ENCODE measurements at regions not wholly inside any gene's neighbourhood (a gene's known extent, or its start where the extent isn't known, plus 50 kb on each side); places are given as distances from the start of the nearest gene placed in this dataset.
A peak's percentile ranks its signal among the peaks of the same experiment; 100 is the strongest.

- Histone ChIP-seq H3K27ac (ENCODE audit: low read length) (no peak overlapping the region), H3K9me3 (ENCODE audit: control insufficient read depth, low read depth, low read length) (no peaks in the 10 kb centered on the region), H3K27me3 (ENCODE audit: control insufficient read depth, insufficient read depth, low read length) (no peaks in the 10 kb centered on the region), H3K4me1 (ENCODE audit: control insufficient read depth, insufficient read depth, low read length) (no peaks in the 10 kb centered on the region), H3K36me3 (ENCODE audit: control insufficient read depth, insufficient read depth, low read length) (no peaks in the 10 kb centered on the region), H3K4me3 (ENCODE audit: low read length) (no peak overlapping the region)
- peak in 1 of 2 donors; percentile 35 for DNase-seq
Observed at GRCh38 chr14:44662250-44662891, 155.3 kb upstream of the FSCB start.

GRCh38 chr14:44658389-44658696, 151.3 kb upstream of the FSCB start:
- no peak for DNase-seq
- no peak overlapping the region for H3K4me3 ChIP-seq (ENCODE audit: low read length)
- H3K27ac ChIP-seq (ENCODE audit: low read length), result no peak overlapping the region
- H3K4me1 ChIP-seq (ENCODE audit: control insufficient read depth, insufficient read depth, low read length), result no peaks in the 10 kb centered on the region
- no peaks in the 10 kb centered on the region for H3K27me3 ChIP-seq (ENCODE audit: control insufficient read depth, insufficient read depth, low read length)
- H3K9me3 ChIP-seq (ENCODE audit: control insufficient read depth, low read depth, low read length), result no peaks in the 10 kb centered on the region
- 60% methylated on average over 1 of the region's 1 CpG for WGBS (ENCODE audit: insufficient coverage, low lambda C conversion rate)
- no peaks in the 10 kb centered on the region for H3K36me3 ChIP-seq (ENCODE audit: control insufficient read depth, insufficient read depth, low read length)

GRCh38 chr14:44657696-44658388, 150.8 kb upstream of the FSCB start:
- no peaks in the 10 kb centered on the region for H3K36me3 ChIP-seq (ENCODE audit: control insufficient read depth, insufficient read depth, low read length)
- H3K4me3 ChIP-seq (ENCODE audit: low read length), result no peak overlapping the region
- no peaks in the 10 kb centered on the region for H3K27me3 ChIP-seq (ENCODE audit: control insufficient read depth, insufficient read depth, low read length)
- no peaks in the 10 kb centered on the region for H3K4me1 ChIP-seq (ENCODE audit: control insufficient read depth, insufficient read depth, low read length)
- 13% methylated on average over 1 of the region's 3 CpGs for WGBS (ENCODE audit: insufficient coverage, low lambda C conversion rate)
- DNase-seq, result peak; percentile 6 to 39
- no peak overlapping the region for H3K27ac ChIP-seq (ENCODE audit: low read length)
- H3K9me3 ChIP-seq (ENCODE audit: control insufficient read depth, low read depth, low read length), result no peaks in the 10 kb centered on the region

- H3K27me3 ChIP-seq (ENCODE audit: control insufficient read depth, insufficient read depth, low read length), result no peaks in the 10 kb centered on the region
Observed at GRCh38 chr14:44657203-44657602, 150.1 kb upstream of the FSCB start.

GRCh38 chr14:44654591-44654990, 147.5 kb upstream of the FSCB start:
- Histone ChIP-seq H3K36me3 (ENCODE audit: control insufficient read depth, insufficient read depth, low read length) (no peaks in the 10 kb centered on the region), H3K27ac (ENCODE audit: low read length) (no peak overlapping the region), H3K9me3 (ENCODE audit: control insufficient read depth, low read depth, low read length) (no peaks in the 10 kb centered on the region), H3K4me3 (ENCODE audit: low read length) (no peak overlapping the region), H3K27me3 (ENCODE audit: control insufficient read depth, insufficient read depth, low read length) (no peaks in the 10 kb centered on the region), H3K4me1 (ENCODE audit: control insufficient read depth, insufficient read depth, low read length) (no peaks in the 10 kb centered on the region)
- no peak for DNase-seq
- WGBS (ENCODE audit: insufficient coverage, low lambda C conversion rate), result 100% methylated on average over 1 of the region's 2 CpGs

More at GRCh38 chr14:44657203-44657602, 150.1 kb upstream of the FSCB start:
- Histone ChIP-seq H3K4me3 (ENCODE audit: low read length) (no peak overlapping the region), H3K4me1 (ENCODE audit: control insufficient read depth, insufficient read depth, low read length) (no peaks in the 10 kb centered on the region), H3K9me3 (ENCODE audit: control insufficient read depth, low read depth, low read length) (no peaks in the 10 kb centered on the region), H3K27ac (ENCODE audit: low read length) (no peak overlapping the region), H3K36me3 (ENCODE audit: control insufficient read depth, insufficient read depth, low read length) (no peaks in the 10 kb centered on the region)
- DNase-seq, result no peak

GRCh38 chr14:44653641-44654040, 146.6 kb upstream of the FSCB start:
- no peaks in the 10 kb centered on the region for H3K9me3 ChIP-seq (ENCODE audit: control insufficient read depth, low read depth, low read length)
- no CpG with 5 or more reads among the region's 3 CpGs for WGBS (ENCODE audit: insufficient coverage, low lambda C conversion rate)
- no peaks in the 10 kb centered on the region for H3K27me3 ChIP-seq (ENCODE audit: control insufficient read depth, insufficient read depth, low read length)
- no peak overlapping the region for H3K27ac ChIP-seq (ENCODE audit: low read length)
- H3K4me1 ChIP-seq (ENCODE audit: control insufficient read depth, insufficient read depth, low read length), result no peaks in the 10 kb centered on the region
- no peak overlapping the region for H3K4me3 ChIP-seq (ENCODE audit: low read length)
- no peaks in the 10 kb centered on the region for H3K36me3 ChIP-seq (ENCODE audit: control insufficient read depth, insufficient read depth, low read length)
- DNase-seq, result no peak

- no peaks in the 10 kb centered on the region for H3K9me3 ChIP-seq (ENCODE audit: control insufficient read depth, low read depth, low read length)
- no peaks in the 10 kb centered on the region for H3K27me3 ChIP-seq (ENCODE audit: control insufficient read depth, insufficient read depth, low read length)
- no peak overlapping the region for H3K4me3 ChIP-seq (ENCODE audit: low read length)
- DNase-seq, result no peak
- H3K27ac ChIP-seq (ENCODE audit: low read length), result no peak overlapping the region
- WGBS (ENCODE audit: insufficient coverage, low lambda C conversion rate), result 80% methylated on average over 1 of the region's 2 CpGs
- H3K36me3 ChIP-seq (ENCODE audit: control insufficient read depth, insufficient read depth, low read length), result no peaks in the 10 kb centered on the region
- no peaks in the 10 kb centered on the region for H3K4me1 ChIP-seq (ENCODE audit: control insufficient read depth, insufficient read depth, low read length)
Observed at GRCh38 chr14:44652640-44653039, 145.6 kb upstream of the FSCB start.

- no peaks in the 10 kb centered on the region for H3K4me1 ChIP-seq (ENCODE audit: control insufficient read depth, insufficient read depth, low read length)
- no peak overlapping the region for H3K4me3 ChIP-seq (ENCODE audit: low read length)
- H3K27me3 ChIP-seq (ENCODE audit: control insufficient read depth, insufficient read depth, low read length), result no peaks in the 10 kb centered on the region
- no peaks in the 10 kb centered on the region for H3K9me3 ChIP-seq (ENCODE audit: control insufficient read depth, low read depth, low read length)
- no peak overlapping the region for H3K27ac ChIP-seq (ENCODE audit: low read length)
- WGBS (ENCODE audit: insufficient coverage, low lambda C conversion rate), result no CpG with 5 or more reads among the region's 1 CpG
- H3K36me3 ChIP-seq (ENCODE audit: control insufficient read depth, insufficient read depth, low read length), result no peaks in the 10 kb centered on the region
- no peak for DNase-seq
Observed at GRCh38 chr14:44649061-44649460, 142.0 kb upstream of the FSCB start.

GRCh38 chr14:44640416-44640815, 133.3 kb upstream of the FSCB start:
- no peak for DNase-seq
- 100% methylated on average over 1 of the region's 2 CpGs for WGBS (ENCODE audit: insufficient coverage, low lambda C conversion rate)
- Histone ChIP-seq H3K4me3 (ENCODE audit: low read length) (no peak overlapping the region), H3K27me3 (ENCODE audit: control insufficient read depth, insufficient read depth, low read length) (no peaks in the 10 kb centered on the region), H3K36me3 (ENCODE audit: control insufficient read depth, insufficient read depth, low read length) (no peaks in the 10 kb centered on the region), H3K4me1 (ENCODE audit: control insufficient read depth, insufficient read depth, low read length) (no peaks in the 10 kb centered on the region), H3K27ac (ENCODE audit: low read length) (no peak overlapping the region), H3K9me3 (ENCODE audit: control insufficient read depth, low read depth, low read length) (no peaks in the 10 kb centered on the region)

GRCh38 chr14:44639781-44640385, 132.8 kb upstream of the FSCB start:
- DNase-seq, result no peak
- no peaks in the 10 kb centered on the region for H3K36me3 ChIP-seq (ENCODE audit: control insufficient read depth, insufficient read depth, low read length)
- 79% methylated on average over 2 of the region's 5 CpGs for WGBS (ENCODE audit: insufficient coverage, low lambda C conversion rate)
- no peak overlapping the region for H3K27ac ChIP-seq (ENCODE audit: low read length)
- no peaks in the 10 kb centered on the region for H3K9me3 ChIP-seq (ENCODE audit: control insufficient read depth, low read depth, low read length)
- H3K4me1 ChIP-seq (ENCODE audit: control insufficient read depth, insufficient read depth, low read length), result no peaks in the 10 kb centered on the region
- no peaks in the 10 kb centered on the region for H3K27me3 ChIP-seq (ENCODE audit: control insufficient read depth, insufficient read depth, low read length)
- no peak overlapping the region for H3K4me3 ChIP-seq (ENCODE audit: low read length)

GRCh38 chr14:44634692-44635091, 127.6 kb upstream of the FSCB start:
- no peak overlapping the region for H3K4me3 ChIP-seq (ENCODE audit: low read length)
- no peak for DNase-seq
- H3K27ac ChIP-seq (ENCODE audit: low read length), result no peak overlapping the region
- no peaks in the 10 kb centered on the region for H3K27me3 ChIP-seq (ENCODE audit: control insufficient read depth, insufficient read depth, low read length)
- H3K36me3 ChIP-seq (ENCODE audit: control insufficient read depth, insufficient read depth, low read length), result no peaks in the 10 kb centered on the region
- H3K9me3 ChIP-seq (ENCODE audit: control insufficient read depth, low read depth, low read length), result peaks cover 3% of the 10 kb centered on the region
- H3K4me1 ChIP-seq (ENCODE audit: control insufficient read depth, insufficient read depth, low read length), result no peaks in the 10 kb centered on the region
- 95% methylated on average over 2 of the region's 4 CpGs for WGBS (ENCODE audit: insufficient coverage, low lambda C conversion rate)

Data from large intestine (tissue), 3 donors.